Superior temporal gyrus (tissue), 1 donor: ENCODE measurements at regions not wholly inside any gene's neighbourhood (a gene's known extent, or its start where the extent isn't known, plus 50 kb on each side); places are given as distances from the start of the nearest gene placed in this dataset.
"Not testable (repeated sequence)": the region's sequence is repeated elsewhere in the genome, so short reads cannot be mapped to it uniquely, and the experiment has no call there.

ENCODE experiments used
- DNase-seq: peaks from one replicate; pipeline ENCODE4 v3.0.0-alpha.2; 2016; ENCODE audit errors: extremely low spot score

- DNase-seq, result no peak
Observed at GRCh38 chr3:174336784-174337183, 522.4 kb upstream of the NAALADL2 start.

GRCh38 chr3:174337227-174337626 is 521.9 kb upstream of the NAALADL2 start:
- DNase-seq, result no peak

DNA sequence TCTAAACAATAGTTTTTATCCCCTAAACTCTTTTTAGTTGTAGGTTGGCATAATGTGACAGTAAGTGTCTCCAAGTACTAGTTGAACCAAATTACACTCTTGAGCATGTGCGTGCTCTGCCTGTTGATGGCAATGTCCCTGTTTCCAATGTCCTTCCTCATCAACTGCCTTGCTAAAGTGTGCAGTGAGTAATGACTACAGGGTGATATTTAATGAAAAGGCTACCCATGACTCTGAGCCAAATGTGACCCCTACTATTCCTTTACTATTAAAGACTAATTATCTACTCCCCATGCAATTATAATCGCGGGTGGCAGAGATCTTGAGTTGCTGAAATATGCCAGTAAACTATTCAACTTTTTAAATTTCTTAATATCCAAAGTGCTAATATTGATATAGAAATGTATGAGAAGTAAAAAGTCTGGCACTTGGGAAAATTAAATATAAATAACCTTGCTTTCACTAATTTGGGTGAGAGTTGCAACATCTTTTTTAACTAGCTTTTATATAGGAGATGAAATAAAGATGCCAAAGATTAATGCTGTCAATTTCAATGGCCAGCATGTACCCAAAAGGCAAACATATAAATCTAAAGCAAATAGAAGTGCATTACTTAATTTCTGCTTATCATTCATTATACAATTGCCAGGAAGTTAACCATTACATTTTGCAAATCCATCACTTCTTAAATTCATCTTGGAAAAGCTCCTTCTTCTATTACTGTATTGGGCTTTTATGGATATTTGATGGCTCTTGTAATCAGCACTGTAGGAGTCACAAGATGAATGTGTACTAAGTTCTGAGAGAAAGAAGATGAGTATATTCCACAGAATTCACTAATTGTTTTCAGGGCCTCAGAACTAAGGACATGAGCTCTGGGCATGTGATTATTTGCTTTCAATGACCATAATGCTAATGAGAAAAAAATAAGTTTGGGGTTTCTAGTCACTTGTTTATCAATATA is 518.2 kb upstream of the NAALADL2 start:
- no peak for DNase-seq

DNA sequence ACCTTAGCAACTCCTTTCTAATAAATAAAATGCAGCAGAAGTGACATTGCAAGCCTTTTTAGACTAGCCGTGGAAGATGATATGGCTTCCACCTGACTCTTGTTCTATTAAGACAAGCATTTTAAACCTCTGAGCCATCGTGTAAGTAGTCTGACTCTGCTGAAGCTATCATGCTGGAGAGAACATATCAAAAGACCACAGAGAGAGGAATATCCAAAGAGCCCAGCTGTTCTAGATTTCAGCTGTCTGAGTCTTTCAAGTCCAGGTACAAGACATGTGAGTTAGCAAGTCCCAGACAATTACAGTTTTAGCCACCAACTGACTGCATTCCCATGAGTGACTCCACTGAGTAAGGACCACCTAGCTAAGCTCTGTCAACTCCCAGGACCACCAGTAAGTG is 517.0 kb upstream of the NAALADL2 start:
- no peak for DNase-seq

DNA sequence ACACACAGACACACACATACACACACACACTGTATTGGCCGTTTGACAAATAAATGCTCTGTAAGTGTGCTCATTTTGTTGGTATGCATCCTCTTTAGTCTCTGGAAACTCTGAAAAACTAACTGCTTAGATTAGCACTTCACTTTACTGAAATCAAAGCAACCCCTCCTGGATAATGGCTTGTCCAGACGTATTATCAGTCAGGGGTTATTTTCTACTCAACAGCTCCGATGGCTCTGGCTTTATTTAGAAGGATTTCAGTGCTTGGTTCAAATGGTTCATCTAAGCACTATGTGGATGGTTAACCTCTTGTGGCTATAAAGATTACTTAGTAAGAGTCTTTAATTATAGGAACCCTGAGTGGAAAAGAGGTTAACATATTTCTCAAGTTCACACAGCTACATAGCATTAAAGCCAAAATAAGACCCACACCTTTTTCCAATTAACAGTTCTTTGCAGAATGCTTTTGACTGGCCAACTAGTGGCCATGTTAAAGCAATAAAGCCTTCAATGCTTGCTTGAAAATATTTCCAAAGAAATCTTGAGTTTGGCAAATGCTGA is 516.1 kb upstream of the NAALADL2 start:
- no peak for DNase-seq

DNA sequence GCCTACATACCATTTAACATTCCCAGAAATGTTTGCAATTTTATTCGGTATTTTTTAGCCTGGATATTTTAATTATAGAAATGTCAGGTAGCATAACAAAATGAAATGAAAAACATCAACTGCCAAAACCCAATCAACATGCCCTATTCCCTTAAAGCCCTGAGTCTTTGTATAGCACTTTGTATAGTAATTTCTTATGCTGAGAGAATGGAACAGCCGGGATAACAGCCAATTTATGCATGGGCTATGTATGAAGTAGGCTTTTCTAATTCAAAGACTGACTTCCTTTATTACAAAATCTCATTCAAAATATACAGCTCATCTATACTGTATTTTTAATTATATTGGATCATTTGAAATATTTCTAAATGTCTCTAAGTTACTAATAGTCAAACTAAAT is 513.0 kb upstream of the NAALADL2 start:
- DNase-seq, result no peak

DNA sequence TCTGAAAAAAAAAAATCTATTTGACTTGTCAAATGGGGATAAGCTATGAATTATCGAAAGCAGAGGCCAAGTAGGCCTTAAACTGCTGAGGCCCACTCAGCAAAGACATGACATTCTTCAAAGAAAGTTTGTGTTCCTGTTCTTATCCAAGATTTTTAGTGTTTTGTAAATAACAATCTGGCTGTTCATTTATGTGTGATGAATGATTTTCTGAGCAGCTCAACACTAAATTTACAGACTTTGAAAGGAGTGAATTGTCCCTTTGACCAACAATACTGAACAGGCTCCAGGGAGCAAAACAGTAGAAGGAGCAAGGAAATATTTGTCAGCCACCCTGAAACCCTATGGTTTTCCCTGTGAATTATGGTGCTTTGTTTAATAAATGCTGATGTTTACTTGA is 512.6 kb upstream of the NAALADL2 start:
- no peak for DNase-seq

- DNase-seq, result no peak
Observed at GRCh38 chr3:174347474-174348138, 511.5 kb upstream of the NAALADL2 start.

DNA sequence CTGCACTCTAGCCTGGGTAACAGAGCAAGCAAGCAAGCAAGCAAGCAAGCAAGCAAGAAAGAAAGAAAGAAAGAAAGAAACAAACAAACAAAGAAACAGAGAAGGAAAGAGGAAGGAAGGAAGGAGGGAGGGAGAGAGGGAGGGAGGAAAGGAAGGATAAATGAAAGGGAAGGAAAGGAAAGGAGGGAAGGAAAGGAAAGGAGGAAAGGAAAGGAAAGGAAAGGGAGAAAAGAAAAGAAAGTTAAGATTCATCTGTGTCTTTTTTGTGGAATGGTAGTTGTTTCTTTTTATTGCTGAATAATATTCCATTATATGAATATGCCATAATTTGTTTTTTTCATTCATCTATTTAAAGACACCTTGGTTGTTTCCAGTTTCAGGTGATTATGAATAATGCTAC is 506.9 kb upstream of the NAALADL2 start:
- no peak for DNase-seq

GRCh38 chr3:174355505-174355904 is 503.6 kb upstream of the NAALADL2 start:
- no peak for DNase-seq

GRCh38 chr3:174356596-174356995 is 502.5 kb upstream of the NAALADL2 start:
- DNase-seq, result no peak

DNA sequence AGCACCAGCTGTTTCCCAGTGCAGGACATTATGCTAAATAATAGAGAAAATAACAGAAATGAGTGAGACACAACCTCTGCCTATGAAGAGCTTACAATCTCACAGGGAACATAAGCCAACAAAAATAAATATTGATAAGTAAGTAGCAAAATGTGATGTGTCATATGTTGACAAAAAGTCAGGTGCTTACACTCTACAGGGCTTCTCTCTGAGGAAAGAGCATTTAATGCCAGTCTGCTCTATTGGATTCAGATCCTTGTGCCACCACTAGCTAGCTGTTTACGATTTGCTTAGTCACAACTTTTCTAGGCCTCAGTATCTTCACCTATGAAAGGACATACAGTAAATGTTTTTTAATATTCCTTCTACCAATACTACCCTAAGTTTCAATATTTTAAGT is 500.9 kb upstream of the NAALADL2 start:
- DNase-seq, result no peak

GRCh38 chr3:174362556-174362955 is 496.6 kb upstream of the NAALADL2 start:
- DNase-seq, result no peak

DNA sequence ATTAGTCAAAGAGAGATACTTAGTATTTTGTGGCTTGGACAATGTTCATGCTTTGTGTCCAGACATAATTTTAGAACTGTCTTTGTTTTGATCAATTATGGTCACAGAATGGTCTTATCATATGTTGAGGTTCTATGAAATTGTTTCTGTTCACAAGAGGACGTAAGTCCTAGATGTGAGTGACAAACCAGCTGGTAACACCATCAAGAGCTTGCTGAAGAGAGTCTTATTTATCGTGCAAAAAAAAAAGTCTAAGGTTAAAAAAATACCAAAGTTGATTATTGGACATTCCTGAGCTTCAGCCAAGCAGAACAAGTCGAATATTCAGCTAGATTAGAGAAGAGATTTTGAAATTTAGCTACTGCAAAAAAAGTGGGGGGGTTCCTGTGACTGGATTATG is 495.9 kb upstream of the NAALADL2 start:
- no peak for DNase-seq

DNA sequence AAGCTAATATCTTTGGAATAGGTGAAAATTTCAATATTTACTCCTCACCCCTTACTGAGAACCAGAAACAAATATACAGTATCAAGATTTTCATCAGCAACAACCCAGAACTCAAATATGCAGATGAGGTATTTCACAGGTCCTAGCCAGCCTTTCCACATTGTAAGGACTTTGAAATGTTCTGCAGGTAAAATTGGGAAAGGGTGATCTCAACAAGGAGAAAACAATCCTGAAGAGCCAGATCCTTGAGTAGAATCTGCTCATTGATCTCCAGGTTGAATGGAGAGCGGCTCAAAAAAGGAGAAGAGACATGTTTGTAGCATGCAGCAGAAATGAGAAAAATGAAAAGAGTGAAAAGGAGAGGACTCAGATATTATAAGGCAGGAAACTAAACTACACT is 493.3 kb upstream of the NAALADL2 start:
- DNase-seq, result no peak

- DNase-seq, result not testable (repeated sequence)
Observed at GRCh38 chr3:174366904-174367303, 492.2 kb upstream of the NAALADL2 start.

DNA sequence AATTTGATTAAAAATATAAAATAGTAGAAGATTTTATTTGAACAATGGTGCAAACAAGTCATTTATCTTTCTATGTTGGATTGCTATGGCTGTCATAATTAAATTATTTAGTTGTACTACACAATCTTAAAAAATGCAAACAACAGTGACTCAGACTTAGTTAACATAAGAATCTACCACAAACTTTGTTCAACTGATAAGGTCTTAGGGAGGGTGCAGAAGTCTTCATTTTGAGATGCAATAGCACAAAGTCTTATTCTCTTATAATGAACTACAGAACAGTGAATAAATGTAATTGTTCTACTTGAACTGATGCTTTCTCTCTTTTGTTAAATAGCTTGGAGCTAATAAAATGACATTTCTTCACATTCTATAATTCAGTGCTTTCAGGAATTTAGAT is 482.8 kb upstream of the NAALADL2 start:
- no peak for DNase-seq

GRCh38 chr3:174377096-174377495 is 482.0 kb upstream of the NAALADL2 start:
- no peak for DNase-seq

DNA sequence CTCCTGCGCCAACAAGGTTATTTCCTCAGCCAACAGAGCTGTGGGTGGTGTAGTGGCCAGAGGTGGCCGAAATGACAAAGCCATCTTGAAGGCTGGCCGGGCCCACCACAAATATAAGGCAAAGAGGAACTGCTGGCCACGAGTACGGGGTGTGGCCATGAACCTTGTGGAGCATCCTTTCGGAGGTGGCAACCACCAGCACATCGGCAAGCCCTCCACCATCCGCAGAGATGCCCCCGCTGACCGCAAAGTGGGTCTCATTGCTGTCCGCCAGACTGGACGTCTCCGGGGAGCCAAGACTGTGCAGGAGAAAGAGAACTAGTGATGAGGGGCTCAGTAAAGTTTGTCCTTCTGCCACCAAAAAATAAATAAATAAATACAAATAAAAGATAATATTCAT is 481.4 kb upstream of the NAALADL2 start:
- no peak for DNase-seq

DNA sequence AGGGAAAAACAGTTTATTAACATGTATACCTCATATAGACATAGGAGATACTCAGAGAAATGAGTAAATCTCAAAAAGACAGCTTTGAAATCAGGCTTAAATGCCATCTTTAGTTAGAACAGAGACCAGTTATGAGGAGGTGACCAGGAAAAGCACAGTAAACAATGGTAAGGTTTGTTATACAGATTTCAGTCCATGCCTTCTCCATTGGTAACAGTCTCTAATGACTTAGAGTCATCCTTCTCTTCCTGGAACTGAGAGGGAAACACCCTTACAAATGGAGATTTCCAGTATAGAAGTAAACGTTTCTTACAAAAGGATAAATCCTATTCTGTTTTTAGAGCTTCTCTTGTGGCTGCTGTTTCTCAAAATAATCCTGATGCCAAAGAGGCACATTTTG is 476.3 kb upstream of the NAALADL2 start:
- no peak for DNase-seq

DNA sequence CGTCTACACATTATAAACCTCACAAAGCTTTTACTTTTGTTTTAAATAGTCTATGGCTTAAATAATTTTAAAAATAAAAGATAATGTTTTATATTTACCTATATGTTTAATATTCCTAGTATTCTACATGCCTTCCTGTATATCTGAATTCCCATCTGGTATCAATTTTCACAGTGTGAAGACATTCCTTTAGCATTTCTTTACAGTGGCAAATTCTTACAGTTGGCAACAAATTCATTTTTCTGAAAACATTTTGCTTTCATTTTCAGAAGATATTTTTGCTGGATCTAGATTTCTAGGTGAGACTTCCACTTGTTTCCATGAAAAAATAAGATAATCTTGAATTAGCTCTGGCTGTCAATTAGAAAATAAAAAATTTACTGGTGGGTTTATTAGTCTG is 471.4 kb upstream of the NAALADL2 start:
- DNase-seq, result no peak

DNA sequence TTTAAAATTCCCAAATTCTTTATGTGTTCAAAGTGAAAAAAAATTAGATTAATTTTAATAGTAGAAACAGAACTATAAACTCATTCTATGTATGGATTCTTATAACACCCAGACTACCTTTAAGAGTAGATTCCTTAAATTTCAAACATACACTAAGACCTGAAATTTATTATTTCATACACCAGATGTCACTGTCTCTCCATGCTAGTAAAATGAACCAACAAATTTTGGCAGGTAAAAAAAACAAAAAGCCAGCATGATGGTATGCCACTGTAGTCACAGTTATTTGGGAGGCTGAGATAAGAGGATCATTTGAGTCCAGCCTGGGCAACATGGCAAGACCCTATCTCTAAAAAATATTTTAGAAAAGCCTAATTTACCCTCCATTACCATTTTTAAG is 461.3 kb upstream of the NAALADL2 start:
- no peak for DNase-seq

DNA sequence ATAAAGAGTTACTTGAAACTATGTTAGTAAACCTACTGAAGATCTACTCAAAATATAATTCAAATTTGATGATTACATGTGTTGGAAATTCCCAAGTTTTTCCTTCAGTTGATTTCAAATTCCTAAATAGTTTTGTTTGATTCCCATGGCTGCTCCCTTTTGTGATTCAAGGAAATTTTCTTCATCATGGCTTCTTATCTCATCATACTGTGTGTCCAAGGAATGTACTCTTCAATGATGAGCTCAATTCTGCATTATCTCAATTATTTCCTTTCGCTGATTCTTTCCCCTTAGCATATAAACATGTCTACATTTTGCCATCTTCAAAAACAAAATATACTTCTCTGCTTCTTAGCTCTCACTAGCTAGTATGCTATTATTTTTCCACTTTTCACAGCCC is 460.4 kb upstream of the NAALADL2 start:
- DNase-seq, result no peak
